HepG2 (cell line): ENCODE measurements at regions not wholly inside any gene's neighbourhood (a gene's known extent, or its start where the extent isn't known, plus 50 kb on each side); places are given as distances from the start of the nearest gene placed in this dataset.

ENCODE experiments used
- ATAC-seq: fragments of 200-7000 bp; cut with Tn5 transposase; 3 replicates; pipeline ENCODE4 v1.9.1; 2020; ENCODE audit warnings: mild to moderate bottlenecking, moderate library complexity
- BruUV-seq: library from RNA; stranded (reverse); fragments of 400-500 nt; replicated peaks from 2 replicates; lab custom pipeline; 2021; lab: Mats Ljungman, UMichigan
- CTCF ChIA-PET: fragments of 300-600 bp; formaldehyde crosslinking; extraction: SDS; loops from one replicate; lab custom pipeline; 2021; ENCODE audit warnings: low total read pairs, inconsistent platforms, low intra/inter-chr PET ratio; lab: Yijun Ruan, JAX
- POLR2A ChIA-PET: fragments of 350-600 bp; sonication (Branson Sonifier 250); formaldehyde crosslinking; loops from one replicate; lab custom pipeline; 2020; ENCODE audit warnings: antibody characterized with exemption, inconsistent platforms; lab: Yijun Ruan, JAX
- DNase-seq: peaks from one replicate; pipeline ENCODE4 v3.0.0-alpha.2; 2015; ENCODE audit warnings: low spot score
- FAIRE-seq: peaks from 3 replicates; lab custom pipeline; 2011; peaks lifted over from hg19 to GRCh38; lab: Jason Lieb, UNC
- H2AFZ ChIP-seq: one replicate; pipeline ENCODE4 v1.6.1; 2011; ENCODE audit warnings: low read length, inconsistent platforms
- H3K27ac ChIP-seq: fragments of 300-600 bp; 3 replicates; pipeline ENCODE4 v1.8.0; 2011; ENCODE audit warnings: mixed run types, mild to moderate bottlenecking, mixed read lengths, low read length, inconsistent platforms; ENCODE audit not compliant: insufficient read depth; ENCODE audit errors: extremely low read length
- H3K27me3 ChIP-seq, 2 experiments: fragments of 200-600 bp in 1 of 2; 2 replicates in 1 of 2; 3 replicates in 1 of 2; pipeline versions ENCODE4 v1.6.0 to v1.8.0; 2011; ENCODE audit warnings: low read length in 2 of 2, mild to moderate bottlenecking in 2 of 2, moderate library complexity in 2 of 2, inconsistent platforms in 1 of 2; ENCODE audit not compliant: insufficient read depth in 2 of 2, control insufficient read depth in 1 of 2
- H3K36me3 ChIP-seq, 2 experiments: fragments of 200-600 bp in 1 of 2; replicated peaks in 1 of 2; 2 replicates in 1 of 2; 3 replicates in 1 of 2; pipeline versions ENCODE4 v1.5.1 to v1.8.0; 2011; ENCODE audit warnings: low read length in 2 of 2, inconsistent platforms in 1 of 2; ENCODE audit not compliant: insufficient read depth in 2 of 2, control insufficient read depth in 1 of 2
- H3K4me1 ChIP-seq: 2 replicates; pipeline ENCODE4 v1.5.1; 2012; ENCODE audit warnings: low read length, inconsistent platforms; ENCODE audit not compliant: insufficient read depth
- H3K4me2 ChIP-seq: 2 replicates; pipeline ENCODE4 v1.6.0; 2011; ENCODE audit warnings: low read depth, low read length, inconsistent platforms
- H3K4me3 ChIP-seq, 3 experiments: fragments of 200-600 bp in 1 of 3; sonication (generic), shearing (Covaris generic) in 1 of 3; replicated peaks in 1 of 3; 2 replicates each; pipeline ENCODE4 v1.5.1; 2011 to 2016; ENCODE audit warnings: low read length in 3 of 3, inconsistent platforms in 2 of 3, low read depth in 2 of 3, mild to moderate bottlenecking in 2 of 3, control low read depth in 1 of 3, mixed read lengths in 1 of 3; ENCODE audit not compliant: insufficient read depth in 1 of 3
- H3K79me2 ChIP-seq: one replicate; pipeline ENCODE4 v1.6.1; 2011; ENCODE audit warnings: low read length, inconsistent platforms; ENCODE audit not compliant: insufficient read depth
- H3K9ac ChIP-seq: 2 replicates; pipeline ENCODE4 v1.6.0; 2011; ENCODE audit warnings: mild to moderate bottlenecking, low read depth, low read length, inconsistent platforms; ENCODE audit not compliant: insufficient read depth
- H3K9me3 ChIP-seq: 2 replicates; pipeline ENCODE4 v1.5.1; 2012; ENCODE audit warnings: mild to moderate bottlenecking, low read length
- H4K20me1 ChIP-seq: 2 replicates; pipeline ENCODE4 v1.6.0; 2011; ENCODE audit warnings: inconsistent platforms, mild to moderate bottlenecking, low read length, moderate library complexity; ENCODE audit not compliant: insufficient read depth
- ADNP ChIP-seq: sonication (generic); formaldehyde crosslinking; IDR thresholded peaks from 2 replicates; pipeline ENCODE4 v1.4.0; 2020; ENCODE audit warnings: missing genetic modification reagents
- HDAC2 ChIP-seq: sonication (generic); formaldehyde crosslinking; IDR thresholded peaks from 2 replicates; pipeline ENCODE4 v1.4.0; 2020; ENCODE audit warnings: missing genetic modification reagents
- KDM1A ChIP-seq: IDR thresholded peaks from 2 replicates; pipeline ENCODE4 v1.6.1; 2016; ENCODE audit warnings: missing compliant biosample characterization
- MTA3 ChIP-seq: sonication (generic); formaldehyde crosslinking; IDR thresholded peaks from 2 replicates; pipeline ENCODE4 v1.4.0; 2020; ENCODE audit warnings: missing genetic modification reagents
- NR3C1 ChIP-seq: sonication (generic); formaldehyde crosslinking; IDR thresholded peaks from 2 replicates; pipeline ENCODE4 v1.4.0; 2020; ENCODE audit warnings: missing genetic modification reagents
- SALL2 ChIP-seq: sonication (generic); formaldehyde crosslinking; IDR thresholded peaks from 2 replicates; pipeline ENCODE4 v1.8.1; 2023; ENCODE audit warnings: mild to moderate bottlenecking, missing genetic modification reagents, inconsistent platforms
- SIX1 ChIP-seq: sonication (generic); formaldehyde crosslinking; IDR thresholded peaks from 2 replicates; pipeline ENCODE4 v1.4.0; 2020; ENCODE audit warnings: missing genetic modification reagents, borderline replicate concordance
- SOX13 ChIP-seq, 3 experiments: fragments of 450-650 bp in 1 of 3; sonication (generic) in 1 of 3; formaldehyde crosslinking in 1 of 3; IDR thresholded peaks in 2 of 3; conservative IDR thresholded peaks in 1 of 3; 2 replicates each; pipeline versions ENCODE4 v1.5.0 to v1.6.1; 2016 to 2020; ENCODE audit warnings: antibody characterized with exemption in 1 of 3, mild to moderate bottlenecking in 1 of 3, missing compliant biosample characterization in 1 of 3, missing genetic modification reagents in 1 of 3, moderate library complexity in 1 of 3
- TMF1 ChIP-seq: sonication (generic); formaldehyde crosslinking; IDR thresholded peaks from 2 replicates; pipeline ENCODE4 v1.8.1; 2022; ENCODE audit warnings: low read depth, missing genetic modification reagents
- TOE1 ChIP-seq: sonication (generic); formaldehyde crosslinking; IDR thresholded peaks from 2 replicates; pipeline ENCODE4 v1.4.0; 2020; ENCODE audit warnings: mild to moderate bottlenecking, missing genetic modification reagents
- TSC22D2 ChIP-seq: sonication (generic); formaldehyde crosslinking; IDR thresholded peaks from 2 replicates; pipeline ENCODE4 v1.5.1; 2020; ENCODE audit warnings: missing genetic modification reagents, mild to moderate bottlenecking, borderline replicate concordance
- YEATS4 ChIP-seq: sonication (generic); formaldehyde crosslinking; IDR thresholded peaks from 2 replicates; pipeline ENCODE4 v1.4.0; 2020; ENCODE audit warnings: missing genetic modification reagents, borderline replicate concordance
- ZNF335 ChIP-seq: sonication (generic); formaldehyde crosslinking; IDR thresholded peaks from 2 replicates; pipeline ENCODE4 v1.4.0; 2020; ENCODE audit warnings: missing genetic modification reagents
- ZNF652 ChIP-seq: IDR thresholded peaks from 2 replicates; pipeline ENCODE4 v1.6.1; 2016; ENCODE audit warnings: low read depth, borderline replicate concordance
- ZSCAN9 ChIP-seq: IDR thresholded peaks from 2 replicates; pipeline ENCODE4 v1.6.1; 2016; ENCODE audit warnings: borderline replicate concordance
- WGBS: methylation state at CpG from one replicate; pipeline ENCODE4 v1.1.6; 2017; ENCODE audit warnings: low lambda C conversion rate; 5-methylcytosine and 5-hydroxymethylcytosine counted together
- in situ Hi-C: cut with HindIII; loops from 2 replicates; pipeline ENCODE4 v1.10.0; 2017; ENCODE audit warnings: low pct_unique_long_range_greater_than_20kb; ENCODE audit not compliant: extremely low pct_ligation_motif_present
- intact Hi-C: fragments of 100-400 bp; cut with micrococcal nuclease; formaldehyde crosslinking; loops from one replicate; pipeline ENCODE4 v1.10.0; 2022; ENCODE audit not compliant: unreplicated experiment
- TF ChIP-seq, protein P1 (sequence below): sonication (generic); formaldehyde crosslinking; IDR thresholded peaks from 2 replicates; pipeline ENCODE4 v1.4.0; 2020; ENCODE audit warnings: missing genetic modification reagents
- TF ChIP-seq, protein P2 (sequence below): sonication (generic); formaldehyde crosslinking; IDR thresholded peaks from 2 replicates; pipeline ENCODE4 v1.4.0; 2020; ENCODE audit warnings: low read depth, mild to moderate bottlenecking, missing genetic modification reagents
- TF ChIP-seq, protein P3 (sequence below): sonication (generic); formaldehyde crosslinking; IDR thresholded peaks from 2 replicates; pipeline ENCODE4 v1.8.0; 2022; ENCODE audit warnings: mild to moderate bottlenecking, missing genetic modification reagents

DNA sequence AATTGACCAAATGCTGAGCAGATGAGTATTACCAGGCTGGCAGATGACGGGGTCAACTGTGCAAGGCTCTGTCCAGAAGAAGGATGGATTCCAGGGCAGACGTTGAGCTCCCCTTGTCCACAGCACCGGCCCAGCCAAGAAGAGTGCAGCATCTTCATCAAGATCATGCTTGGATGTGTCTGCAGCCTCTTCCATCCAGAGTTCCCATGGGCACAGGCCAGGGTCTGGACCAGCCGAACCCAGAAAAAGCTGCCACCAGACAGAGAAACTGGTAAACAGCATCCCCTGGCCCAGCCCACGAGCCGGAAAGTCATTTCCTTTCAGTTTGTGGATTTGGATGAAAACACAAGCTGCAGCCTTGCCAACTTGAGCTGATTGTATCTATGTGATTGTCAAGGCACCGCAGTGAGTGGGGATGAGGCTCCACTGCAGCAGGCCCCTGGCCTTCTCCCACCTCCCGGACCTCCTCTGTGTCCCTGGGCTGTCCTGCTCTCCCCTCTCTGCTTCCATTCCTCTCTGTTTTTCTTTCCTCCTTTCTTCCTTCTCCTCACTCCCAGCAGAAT lies 321.8 kb downstream of the TCERG1L start:
- H3K27ac ChIP-seq: no peak overlapping the region
- ChIA-PET CTCF (no interaction called here), POLR2A (no interaction called here)
- H3K9me3 ChIP-seq: no peaks in the 10 kb centered on the region
- H4K20me1 ChIP-seq: no peaks in the 10 kb centered on the region
- in situ Hi-C loops (no loop called here), intact Hi-C loops (no loop called here)
- 2% methylated on average over 2 of the region's 8 CpGs for WGBS
- TF ChIP-seq ADNP (CRISPR knock-in tag) (no peak), TSC22D2 (CRISPR knock-in tag) (no peak), NR3C1 (CRISPR knock-in tag) (no peak), MTA3 (no peak), SALL2 (CRISPR knock-in tag) (no peak), ZNF335 (CRISPR knock-in tag) (no peak), TOE1 (no peak), SOX13 (IDR thresholded peaks at IDR 0.05) (no peak), SOX13 (CRISPR knock-in tag; conservative IDR thresholded peaks at IDR 0.05 in 1 of 2, IDR thresholded peaks at IDR 0.05 in 1 of 2) (no peak), HDAC2 (no peak), ZNF652 (CRISPR knock-in tag) (no peak), TMF1 (no peak), YEATS4 (CRISPR knock-in tag) (no peak), SIX1 (CRISPR knock-in tag) (no peak), ZSCAN9 (no peak), KDM1A (CRISPR knock-in tag) (no peak)
- TF ChIP-seq, protein P1, sequence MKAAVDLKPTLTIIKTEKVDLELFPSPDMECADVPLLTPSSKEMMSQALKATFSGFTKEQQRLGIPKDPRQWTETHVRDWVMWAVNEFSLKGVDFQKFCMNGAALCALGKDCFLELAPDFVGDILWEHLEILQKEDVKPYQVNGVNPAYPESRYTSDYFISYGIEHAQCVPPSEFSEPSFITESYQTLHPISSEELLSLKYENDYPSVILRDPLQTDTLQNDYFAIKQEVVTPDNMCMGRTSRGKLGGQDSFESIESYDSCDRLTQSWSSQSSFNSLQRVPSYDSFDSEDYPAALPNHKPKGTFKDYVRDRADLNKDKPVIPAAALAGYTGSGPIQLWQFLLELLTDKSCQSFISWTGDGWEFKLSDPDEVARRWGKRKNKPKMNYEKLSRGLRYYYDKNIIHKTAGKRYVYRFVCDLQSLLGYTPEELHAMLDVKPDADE (CRISPR knock-in tag): no peak
- TF ChIP-seq, protein P2, sequence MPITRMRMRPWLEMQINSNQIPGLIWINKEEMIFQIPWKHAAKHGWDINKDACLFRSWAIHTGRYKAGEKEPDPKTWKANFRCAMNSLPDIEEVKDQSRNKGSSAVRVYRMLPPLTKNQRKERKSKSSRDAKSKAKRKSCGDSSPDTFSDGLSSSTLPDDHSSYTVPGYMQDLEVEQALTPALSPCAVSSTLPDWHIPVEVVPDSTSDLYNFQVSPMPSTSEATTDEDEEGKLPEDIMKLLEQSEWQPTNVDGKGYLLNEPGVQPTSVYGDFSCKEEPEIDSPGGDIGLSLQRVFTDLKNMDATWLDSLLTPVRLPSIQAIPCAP (CRISPR knock-in tag): no peak
- TF ChIP-seq, protein P3, sequence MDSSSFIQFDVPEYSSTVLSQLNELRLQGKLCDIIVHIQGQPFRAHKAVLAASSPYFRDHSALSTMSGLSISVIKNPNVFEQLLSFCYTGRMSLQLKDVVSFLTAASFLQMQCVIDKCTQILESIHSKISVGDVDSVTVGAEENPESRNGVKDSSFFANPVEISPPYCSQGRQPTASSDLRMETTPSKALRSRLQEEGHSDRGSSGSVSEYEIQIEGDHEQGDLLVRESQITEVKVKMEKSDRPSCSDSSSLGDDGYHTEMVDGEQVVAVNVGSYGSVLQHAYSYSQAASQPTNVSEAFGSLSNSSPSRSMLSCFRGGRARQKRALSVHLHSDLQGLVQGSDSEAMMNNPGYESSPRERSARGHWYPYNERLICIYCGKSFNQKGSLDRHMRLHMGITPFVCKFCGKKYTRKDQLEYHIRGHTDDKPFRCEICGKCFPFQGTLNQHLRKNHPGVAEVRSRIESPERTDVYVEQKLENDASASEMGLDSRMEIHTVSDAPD (CRISPR knock-in tag): no peak
- H3K4me1 ChIP-seq: no peaks in the 10 kb centered on the region
- no peak overlapping the region for H3K9ac ChIP-seq
- no peak overlapping the region for H3K4me2 ChIP-seq
- DNase-seq (no peak), ATAC-seq (no peak), FAIRE-seq (no peak)
- no peaks in the 10 kb centered on the region for H3K79me2 ChIP-seq
- H3K36me3 ChIP-seq: no peaks in the 10 kb centered on the region
- no peak overlapping the region for H3K4me3 ChIP-seq
- no peak overlapping the region for H2AFZ ChIP-seq
- H3K27me3 ChIP-seq: peaks cover 3 to 14% of the 10 kb centered on the region in 2 experiments; a peak in 4 of 5 replicates
- BruUV-seq: no TSS peak
